HS-27A (cell line): ENCODE measurements at regions not wholly inside any gene's neighbourhood (a gene's known extent, or its start where the extent isn't known, plus 50 kb on each side); places are given as distances from the start of the nearest gene placed in this dataset.

ENCODE experiments used
- DNase-seq: peaks from one replicate; pipeline ENCODE4 v3.0.0-alpha.2; 2012; ENCODE audit warnings: low read depth, missing footprints

- DNase-seq, result no peak
These were observed 514.6 kb downstream of the ZNF608 start for GRCh38 chr5:124231802-124232201.

- no peak for DNase-seq
These were observed 515.2 kb downstream of the ZNF608 start for GRCh38 chr5:124231230-124231629.

GRCh38 chr5:124230456-124230855 lies 516.0 kb downstream of the ZNF608 start:
- DNase-seq, result no peak

GRCh38 chr5:124229352-124229751 lies 517.1 kb downstream of the ZNF608 start:
- no peak for DNase-seq

GRCh38 chr5:124227914-124228313 lies 518.5 kb downstream of the ZNF608 start:
- no peak for DNase-seq

- DNase-seq, result no peak
These were observed 526.0 kb downstream of the ZNF608 start for GRCh38 chr5:124220418-124220817.

GRCh38 chr5:124212934-124213333 lies 533.5 kb downstream of the ZNF608 start:
- no peak for DNase-seq

GRCh38 chr5:124210111-124210910 lies 536.1 kb downstream of the ZNF608 start:
- no peak for DNase-seq

GRCh38 chr5:124207118-124207517 lies 539.3 kb downstream of the ZNF608 start:
- DNase-seq, result no peak

GRCh38 chr5:124206540-124206939 lies 539.9 kb downstream of the ZNF608 start:
- DNase-seq, result no peak

- DNase-seq, result no peak
These were observed 543.1 kb downstream of the ZNF608 start for GRCh38 chr5:124203303-124203702.

- DNase-seq, result no peak
These were observed 546.1 kb downstream of the ZNF608 start for GRCh38 chr5:124200381-124200780.

GRCh38 chr5:124199893-124200292 lies 546.5 kb downstream of the ZNF608 start:
- no peak for DNase-seq

- DNase-seq, result no peak
These were observed 551.0 kb downstream of the ZNF608 start for GRCh38 chr5:124195411-124195810.

- no peak for DNase-seq
These were observed 552.2 kb downstream of the ZNF608 start for GRCh38 chr5:124194282-124194681.

- no peak for DNase-seq
These were observed 553.1 kb downstream of the ZNF608 start for GRCh38 chr5:124193371-124193789.

- no peak for DNase-seq
These were observed 553.7 kb downstream of the ZNF608 start for GRCh38 chr5:124192716-124193115.

GRCh38 chr5:124185716-124186115 lies 560.7 kb downstream of the ZNF608 start:
- no peak for DNase-seq

- DNase-seq, result no peak
These were observed 564.3 kb downstream of the ZNF608 start for GRCh38 chr5:124182133-124182532.

- no peak for DNase-seq
These were observed 565.5 kb downstream of the ZNF608 start for GRCh38 chr5:124180875-124181461.

GRCh38 chr5:124180299-124180874 lies 566.1 kb downstream of the ZNF608 start:
- DNase-seq, result no peak

GRCh38 chr5:124179819-124180218 lies 566.6 kb downstream of the ZNF608 start:
- DNase-seq, result no peak

- DNase-seq, result no peak
These were observed 568.4 kb downstream of the ZNF608 start for GRCh38 chr5:124178050-124178449.
